HG03066 (cell line): ENCODE measurements at regions not wholly inside any gene's neighbourhood (a gene's known extent, or its start where the extent isn't known, plus 50 kb on each side); places are given as distances from the start of the nearest gene placed in this dataset.

ENCODE experiments used
- ATAC-seq: cut with Tn5 transposase; IDR thresholded peaks from one replicate; pipeline ENCODE4 v1.9.1; 2021; ENCODE audit warnings: low read depth; ENCODE audit not compliant: unreplicated experiment

DNA sequence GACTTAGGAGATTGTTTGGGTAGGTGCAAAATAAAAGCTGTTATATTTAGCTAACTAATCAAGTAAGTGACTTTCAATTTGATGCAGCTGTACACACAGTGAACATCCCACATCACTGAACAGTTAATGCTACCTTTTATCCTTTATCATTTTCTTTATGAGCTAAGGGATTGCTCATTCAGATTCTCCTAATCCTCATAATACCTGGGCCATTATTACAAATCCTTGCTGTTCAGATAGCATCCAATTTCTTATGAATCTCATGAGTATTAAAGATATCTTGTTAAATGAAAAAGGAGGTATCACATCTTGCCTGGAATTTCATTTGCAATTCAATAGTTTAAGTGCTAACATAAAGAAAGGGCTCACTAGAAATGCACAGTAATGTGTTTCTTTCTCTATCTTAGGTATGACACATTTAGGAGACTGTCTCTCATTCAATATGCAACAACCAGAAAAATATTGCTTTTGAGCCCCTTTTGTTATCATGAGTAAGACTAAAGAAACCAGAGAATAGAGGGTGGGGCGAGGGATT is 918.5 kb downstream of the CBLN2 start:
- ATAC-seq, result no peak

GRCh38 chr18:71598374-71598773 is 945.8 kb downstream of the CBLN2 start:
- no peak for ATAC-seq

DNA sequence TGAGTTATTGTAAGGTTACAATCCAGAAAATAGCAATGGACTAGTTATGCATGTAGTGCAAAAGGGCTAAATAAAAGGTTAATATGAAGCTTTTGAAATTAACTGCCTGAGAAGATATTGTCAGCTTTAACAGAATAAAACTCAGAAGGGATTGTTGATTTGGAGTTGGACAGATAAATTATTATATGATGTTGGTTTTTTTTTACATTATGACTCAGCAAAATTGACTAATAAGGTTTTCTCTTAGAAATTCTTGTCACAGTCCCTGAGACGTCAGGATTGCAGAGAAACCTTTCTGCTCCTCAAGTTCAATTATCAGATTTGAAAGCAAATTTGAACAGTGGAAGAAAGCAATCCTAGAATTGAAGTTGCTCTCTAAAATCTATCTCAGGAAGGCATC is 946.9 kb downstream of the CBLN2 start:
- no peak for ATAC-seq

DNA sequence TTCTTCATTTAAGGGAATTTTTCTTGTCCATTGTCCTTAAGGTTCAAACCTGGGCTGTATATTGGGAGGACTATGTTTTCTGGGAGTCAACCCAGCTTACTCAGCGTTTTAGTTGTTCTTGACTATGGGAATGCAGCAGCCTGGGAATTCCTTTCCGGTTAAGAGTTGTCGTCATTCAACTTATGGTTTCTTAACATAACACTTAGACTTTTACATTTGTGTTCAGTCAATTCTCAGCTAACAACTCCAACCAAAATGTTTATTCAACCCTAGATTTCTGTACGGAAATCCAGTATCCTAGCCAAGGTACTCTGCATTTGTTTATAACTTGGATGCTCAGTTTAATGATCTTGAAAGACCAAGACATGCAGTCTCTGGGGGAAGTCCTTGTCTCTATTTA is 960.9 kb downstream of the CBLN2 start:
- no peak for ATAC-seq

DNA sequence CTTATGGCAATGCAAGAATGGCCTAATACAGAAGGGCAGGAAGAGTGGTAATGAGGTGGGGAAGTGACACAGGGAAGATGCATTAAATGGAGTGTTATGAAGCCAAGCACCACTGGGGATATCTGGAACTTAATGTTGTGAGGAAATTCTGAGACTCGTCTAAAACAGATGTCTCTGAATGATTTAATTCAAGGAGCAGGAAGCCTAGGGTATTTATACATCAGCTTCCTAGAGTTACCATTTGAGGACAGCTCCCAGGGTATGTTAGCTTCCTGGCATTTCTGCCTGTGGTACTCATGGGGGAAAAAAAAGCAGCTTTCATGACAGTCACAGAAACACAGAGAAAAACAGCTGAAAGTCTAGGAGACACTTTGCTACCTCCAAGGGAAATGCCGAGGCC is 989.5 kb downstream of the CBLN2 start:
- no peak for ATAC-seq

DNA sequence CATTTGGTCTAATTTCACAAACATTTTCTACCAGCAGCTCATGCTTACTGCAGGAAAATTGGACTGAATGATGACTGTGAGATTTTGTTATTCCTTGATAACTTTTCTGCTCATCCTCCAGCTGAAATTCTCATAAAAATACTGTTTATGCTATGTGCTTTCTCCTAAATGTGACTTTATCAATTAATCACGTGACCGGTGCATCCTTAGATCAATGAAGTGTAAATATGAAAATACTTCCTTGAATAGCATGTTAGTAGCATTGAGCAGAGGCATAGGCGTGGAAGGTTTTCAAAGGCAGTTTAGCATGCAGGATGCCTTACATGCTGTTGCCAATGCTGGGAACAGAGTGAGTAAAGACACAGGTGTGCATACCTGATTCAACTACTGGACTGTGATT is 1002.5 kb downstream of the CBLN2 start:
- no peak for ATAC-seq

DNA sequence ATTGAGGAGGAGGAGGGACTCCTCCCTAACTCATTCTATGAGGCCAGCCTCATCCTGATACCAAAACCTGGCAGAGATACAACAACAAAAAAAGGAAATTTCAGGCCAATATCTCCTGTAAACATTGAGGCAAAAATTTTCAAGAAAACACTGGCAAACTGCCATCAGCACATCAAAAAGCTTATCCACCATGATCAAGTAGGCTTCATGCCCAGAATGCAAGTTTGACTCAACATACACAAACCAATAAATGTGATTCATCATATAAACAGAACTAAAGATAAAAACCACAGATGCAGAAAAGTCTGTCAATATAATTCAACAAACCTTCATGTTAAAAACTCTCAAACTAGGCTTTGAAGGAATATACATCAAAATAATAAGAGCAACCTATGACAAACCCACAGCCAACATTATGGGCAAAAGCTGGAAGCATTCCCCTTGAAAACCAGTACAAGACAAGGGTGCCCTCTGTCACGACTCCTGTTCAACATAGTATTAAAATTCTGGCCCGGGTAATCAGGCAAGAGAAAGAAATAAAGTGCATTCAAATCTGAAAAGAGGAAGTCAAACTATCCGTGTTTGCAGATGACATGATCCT is 1014.3 kb downstream of the CBLN2 start:
- ATAC-seq, result no peak

DNA sequence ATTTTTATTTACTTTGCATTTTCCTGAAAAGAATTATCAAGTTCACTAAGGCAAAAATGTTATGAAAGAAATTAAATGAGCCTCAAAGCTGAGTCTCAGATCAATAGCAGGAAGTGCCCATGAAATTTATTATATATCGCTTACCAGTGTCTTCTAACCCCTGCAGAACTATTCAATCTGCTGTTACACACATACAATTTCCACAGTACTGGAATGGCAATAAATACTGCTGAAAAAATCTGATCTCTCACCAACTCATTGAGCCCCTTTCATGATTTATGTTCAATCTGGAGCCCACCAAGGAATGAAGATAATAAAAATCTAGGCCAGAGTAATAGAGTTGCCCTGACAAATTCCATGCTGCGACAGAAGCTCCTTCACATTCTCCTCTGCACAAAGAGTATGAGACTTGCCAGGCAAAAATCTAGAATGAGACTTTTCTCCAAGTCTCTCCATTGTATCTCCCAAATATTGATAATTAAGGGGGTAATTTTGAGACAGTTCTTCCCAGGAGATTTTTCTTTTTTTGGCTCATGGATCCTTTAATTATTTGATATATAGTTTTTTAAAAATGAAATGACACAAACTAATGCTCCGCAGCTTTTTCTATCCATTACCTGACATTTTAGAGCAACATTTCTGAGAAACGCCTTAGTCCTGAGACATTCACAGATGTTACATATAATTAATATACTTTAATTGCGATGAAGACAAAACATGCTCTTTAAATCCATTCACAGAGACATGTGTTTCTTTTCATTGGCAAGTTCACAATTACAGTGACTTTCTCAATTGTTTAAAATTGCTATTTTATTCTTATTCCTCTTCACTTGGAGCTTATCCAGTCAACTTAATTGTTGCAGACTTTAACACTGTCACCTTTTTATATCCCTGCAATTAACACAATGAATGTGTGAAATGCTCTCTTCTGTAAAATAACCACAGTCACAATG is 1020.4 kb downstream of the CBLN2 start:
- ATAC-seq, result no peak

DNA sequence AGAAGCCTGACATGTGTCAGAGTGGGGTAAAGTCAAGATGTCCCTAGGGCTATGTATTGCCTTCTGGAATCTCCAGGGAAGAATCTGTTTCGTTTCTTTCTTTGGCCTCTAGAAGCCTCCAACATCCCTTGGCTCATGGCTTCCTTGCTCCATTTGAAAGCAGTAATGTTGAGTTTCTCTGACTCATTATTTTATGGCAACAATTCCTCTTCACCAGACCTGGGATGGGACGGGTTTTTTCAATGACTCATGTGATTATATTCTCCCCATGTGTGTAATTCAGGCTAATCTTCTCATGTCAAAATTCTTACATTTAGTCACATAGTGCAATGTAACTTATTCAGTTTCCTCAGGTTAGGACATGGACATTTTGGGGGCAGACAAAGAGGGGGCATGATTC is 1038.6 kb downstream of the CBLN2 start:
- ATAC-seq, result no peak

GRCh38 chr18:71503222-71503621 is 1040.9 kb downstream of the CBLN2 start:
- no peak for ATAC-seq

GRCh38 chr18:71485611-71486010 is 1058.5 kb downstream of the CBLN2 start:
- ATAC-seq, result no peak

GRCh38 chr18:71471963-71472725 is 1072.0 kb downstream of the CBLN2 start:
- no peak for ATAC-seq

DNA sequence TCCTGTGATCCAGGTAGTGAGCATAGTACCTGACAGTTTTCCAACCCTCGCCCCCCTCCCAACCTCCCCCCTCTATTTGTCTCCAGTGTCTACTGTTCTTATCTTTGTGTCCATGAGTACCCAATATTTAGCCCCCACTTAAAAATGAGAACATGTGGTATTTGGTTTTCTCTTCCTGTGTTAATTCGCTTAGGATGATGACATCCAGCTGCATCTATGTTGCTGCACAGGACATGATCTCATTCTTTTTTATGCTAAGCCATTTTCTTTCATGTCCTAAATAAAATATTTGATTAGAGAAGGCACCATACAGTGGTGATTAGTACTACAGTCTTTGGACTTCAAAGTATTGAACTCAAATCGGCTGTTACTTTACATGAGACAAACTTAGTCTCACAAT is 1087.9 kb downstream of the CBLN2 start:
- ATAC-seq, result no peak

GRCh38 chr18:71450257-71450656 is 1093.9 kb downstream of the CBLN2 start:
- no peak for ATAC-seq

DNA sequence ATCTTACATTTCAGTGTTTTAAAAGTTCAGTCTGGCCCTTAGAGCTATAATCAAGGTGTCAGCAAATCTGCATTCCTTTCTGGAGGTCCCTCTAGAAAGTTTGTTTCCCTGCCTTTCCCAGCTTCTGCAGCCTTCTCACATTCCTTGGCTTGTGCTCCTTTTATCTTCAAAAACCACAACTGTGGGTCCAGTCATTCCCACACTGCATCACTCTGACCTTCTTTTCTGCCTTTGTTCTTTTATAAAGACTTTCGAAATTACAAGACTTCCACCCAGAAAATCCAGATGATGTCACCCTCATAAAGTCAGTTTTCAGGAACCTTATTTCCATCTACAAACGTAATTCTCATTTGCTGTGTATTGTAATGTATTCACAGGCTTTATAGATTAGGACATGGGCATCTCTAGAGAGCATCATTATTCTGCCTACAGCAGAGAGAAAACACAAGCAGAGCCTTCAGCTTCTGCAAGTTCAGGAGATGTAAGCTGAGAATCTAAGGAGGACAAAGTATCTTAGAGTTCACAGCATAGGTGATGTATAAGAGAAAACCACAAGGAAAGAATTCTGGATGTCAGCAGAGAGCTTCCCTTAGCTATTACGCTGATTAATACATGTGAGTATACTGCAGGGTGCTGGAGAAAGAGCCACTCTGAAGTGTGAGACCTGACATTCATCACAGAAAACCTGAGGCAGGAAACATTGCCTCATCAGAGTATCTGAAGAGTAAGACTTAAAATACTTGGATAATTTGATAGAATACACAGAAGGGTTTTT is 1100.2 kb downstream of the CBLN2 start:
- ATAC-seq, result no peak

DNA sequence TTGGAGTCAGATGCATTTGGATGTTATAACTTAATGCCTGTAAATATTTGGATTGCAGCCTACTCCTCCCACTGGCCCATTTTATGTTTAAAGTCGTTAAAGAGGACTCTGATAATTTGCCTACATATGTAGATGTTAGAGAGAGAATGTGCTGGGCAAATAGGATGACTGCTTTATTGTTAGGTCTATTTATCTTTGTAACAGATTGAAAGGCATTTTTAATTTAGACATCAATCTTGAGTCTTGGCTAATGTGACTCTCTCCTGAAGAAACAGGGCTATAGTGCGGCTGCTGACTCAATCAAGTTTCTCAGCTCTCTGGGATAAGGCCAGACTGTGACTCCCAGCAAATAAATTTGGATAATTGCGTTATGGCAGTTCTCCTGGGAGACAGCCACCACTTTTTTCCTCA is 1101.4 kb downstream of the CBLN2 start:
- no peak for ATAC-seq

- no peak for ATAC-seq
Observed at GRCh38 chr18:71441156-71441555, 1103.0 kb downstream of the CBLN2 start.

DNA sequence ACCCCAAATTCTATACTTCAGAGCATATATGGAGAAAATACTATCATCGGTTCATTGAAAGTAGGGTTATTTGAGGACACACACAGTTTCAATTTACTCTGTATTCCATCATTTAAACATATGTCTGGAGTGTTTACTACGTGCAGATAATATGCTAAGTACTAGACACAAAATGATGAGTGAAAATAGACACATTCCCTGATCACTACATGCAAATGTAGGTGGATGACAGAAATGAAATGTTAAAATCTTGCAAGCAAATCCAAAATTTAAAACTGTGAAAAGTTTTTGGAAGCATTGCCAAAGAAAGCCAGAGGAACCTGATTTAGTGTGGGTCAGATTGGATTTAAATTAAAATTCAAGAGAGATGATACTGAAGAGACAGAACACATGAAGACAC is 1106.6 kb downstream of the CBLN2 start:
- ATAC-seq, result no peak

GRCh38 chr18:71433373-71433772 is 1110.8 kb downstream of the CBLN2 start:
- no peak for ATAC-seq

- no peak for ATAC-seq
Observed at GRCh38 chr18:71431689-71432088, 1112.5 kb downstream of the CBLN2 start.
